Stimulated activated CD8-positive, alpha-beta memory T cell treated with anti-CD3 and anti-CD28 coated beads, Interleukin-15, amount 100 ng/mL, for 48 hours (primary cell): ENCODE measurements at regions not wholly inside any gene's neighbourhood (a gene's known extent, or its start where the extent isn't known, plus 50 kb on each side); places are given as distances from the start of the nearest gene placed in this dataset.

ENCODE experiments used
- DNase-seq, 2 donors: peaks; one replicate each; pipeline ENCODE4 v3.0.0-alpha.2; 2020; ENCODE audit warnings: low read depth in 2 of 2

DNA sequence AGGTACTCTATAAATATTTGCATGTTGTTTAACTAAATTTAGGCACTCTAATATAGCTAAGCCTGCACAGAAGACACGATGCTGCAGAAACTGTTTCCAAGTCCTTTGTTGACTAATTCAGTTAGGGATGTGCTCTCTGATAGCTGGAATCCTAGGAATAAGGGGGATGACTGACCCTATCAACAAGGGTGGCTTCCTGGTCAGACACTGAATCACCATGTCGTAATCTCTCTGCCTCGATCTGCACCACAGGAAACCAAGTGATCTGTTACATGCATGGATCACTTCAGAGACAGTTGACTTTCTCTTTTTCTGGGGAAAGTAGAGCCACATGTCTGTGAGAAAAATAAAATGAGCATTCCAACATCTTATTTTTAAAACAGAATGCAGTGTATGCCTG lies 169.1 kb downstream of the GUCY2F start:
- no peak for DNase-seq

DNA sequence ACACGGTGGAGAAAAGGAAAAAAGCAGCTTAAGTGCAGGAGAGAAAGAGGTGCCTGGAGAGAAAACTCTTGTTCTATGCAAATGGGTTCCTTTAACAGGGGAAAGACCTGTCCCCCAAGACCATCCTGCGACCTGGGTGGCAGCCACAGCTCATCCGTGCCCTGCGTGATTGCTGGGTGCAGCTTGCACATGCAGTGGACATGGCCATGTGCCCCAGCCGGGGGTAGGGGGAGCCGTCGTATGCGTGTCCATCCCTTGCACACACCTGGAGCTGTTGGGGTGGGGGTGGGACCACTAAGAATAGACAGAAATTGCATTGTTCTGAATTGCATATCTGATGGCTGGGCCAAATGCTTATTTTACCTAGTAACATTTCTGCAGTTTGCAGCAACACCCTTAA lies 171.9 kb downstream of the GUCY2F start:
- DNase-seq = no peak

DNA sequence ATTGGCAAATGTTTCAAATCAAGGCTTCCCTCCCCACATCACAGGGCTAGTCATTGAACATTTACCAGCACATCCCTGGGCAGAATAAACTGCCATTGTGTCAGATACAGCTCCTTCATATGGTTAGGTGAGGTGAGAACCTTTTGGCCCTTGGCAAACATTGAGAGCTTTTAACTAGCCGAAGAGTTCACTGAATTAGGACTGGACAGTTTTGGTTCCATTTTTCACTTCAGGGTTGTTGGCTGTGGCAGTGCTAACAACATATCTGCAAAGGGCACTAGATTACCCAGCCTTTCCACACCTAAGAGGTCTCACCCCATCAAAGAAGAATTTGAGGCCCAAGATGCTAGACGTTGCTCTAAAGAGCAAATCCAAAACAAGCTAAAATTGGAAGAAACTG lies 180.7 kb downstream of the GUCY2F start:
- DNase-seq = no peak

DNA sequence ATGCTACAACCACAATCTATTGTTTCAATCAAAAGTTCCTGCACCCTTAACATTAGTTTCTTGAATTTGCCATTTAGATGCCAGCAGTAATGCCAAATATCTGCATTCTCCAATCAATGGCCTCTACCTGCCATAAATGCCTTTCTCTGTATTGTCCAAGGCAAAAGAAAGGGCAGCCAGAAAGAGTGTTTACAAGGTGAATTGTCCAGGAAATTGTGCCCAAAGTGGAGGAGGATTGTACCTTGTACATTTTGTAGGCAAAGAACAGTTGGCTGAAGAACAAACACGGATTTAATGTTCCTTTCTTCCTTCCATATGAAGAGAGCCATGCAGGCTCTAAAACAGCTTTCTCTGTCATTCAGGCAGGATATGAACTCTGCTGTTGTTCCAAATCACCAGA lies 181.5 kb downstream of the GUCY2F start:
- DNase-seq = no peak

DNA sequence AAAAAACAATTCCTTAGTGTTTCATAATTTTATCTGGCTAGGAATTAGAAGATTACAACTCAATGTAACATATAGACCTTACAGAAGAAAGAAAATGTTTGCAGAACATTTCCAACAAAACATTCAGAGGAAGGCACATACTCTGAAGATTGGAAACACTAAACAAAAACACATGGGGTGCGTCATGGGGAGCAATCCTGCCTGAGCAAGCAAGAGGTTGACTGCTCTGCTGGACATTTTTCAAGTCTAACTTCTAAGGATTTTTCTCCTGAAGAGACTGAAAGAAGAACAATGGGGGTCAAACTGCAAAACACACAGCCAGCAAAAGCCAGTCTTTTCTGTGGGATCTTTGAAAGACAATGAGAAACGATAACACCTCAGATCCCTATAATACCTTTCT lies 182.8 kb downstream of the GUCY2F start:
- no peak for DNase-seq

DNA sequence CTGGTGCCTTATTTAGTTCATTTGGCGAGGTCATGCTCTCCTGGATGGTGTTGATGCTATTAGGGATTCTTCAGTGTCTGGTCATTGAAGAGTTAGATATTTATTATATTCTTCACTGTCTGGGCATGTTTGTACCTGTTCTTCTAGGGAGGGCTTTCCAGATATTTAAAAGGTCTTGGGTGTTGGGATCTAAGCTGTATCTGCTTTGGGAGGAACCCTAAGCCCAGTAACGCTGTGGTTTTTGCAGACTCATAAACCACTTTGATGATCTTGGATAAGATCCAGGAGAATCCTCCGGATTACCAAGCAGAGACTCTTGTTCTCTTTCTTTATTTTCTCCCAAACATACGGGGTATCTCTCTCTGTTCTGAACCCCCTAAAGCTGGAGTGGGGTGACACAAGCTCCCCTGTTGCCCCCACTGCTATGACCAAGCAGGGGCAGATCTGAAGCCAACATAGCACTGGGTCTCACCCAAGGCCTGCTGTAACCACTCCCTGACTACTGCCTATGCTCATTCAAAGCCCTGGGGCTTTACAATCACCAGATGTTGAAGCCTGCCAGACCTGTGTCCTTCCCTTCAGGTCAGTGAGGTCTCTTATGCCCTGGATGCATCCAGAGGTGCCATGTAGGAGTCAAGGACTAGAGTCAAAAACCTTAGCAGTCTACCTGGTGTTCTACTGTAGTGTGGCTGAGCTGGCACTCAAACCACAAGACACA lies 187.6 kb downstream of the GUCY2F start:
- no peak for DNase-seq

DNA sequence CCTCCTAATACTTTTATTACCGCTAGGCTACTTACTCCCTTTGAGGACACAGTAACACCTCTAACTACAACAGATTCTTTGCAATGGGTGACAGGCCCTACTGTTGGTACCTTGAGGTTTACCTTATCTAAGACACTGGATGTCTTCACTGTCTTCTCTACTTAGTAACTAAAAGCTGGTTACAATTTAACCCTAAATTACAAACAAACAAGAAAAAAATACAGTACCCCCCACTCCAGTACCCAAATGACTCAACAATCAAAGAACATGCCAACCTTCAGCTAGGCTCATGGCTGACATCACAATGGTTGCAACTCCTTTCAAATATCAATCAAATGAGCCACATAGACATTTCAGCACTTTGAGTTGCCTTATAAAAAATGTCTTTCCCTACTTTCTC lies 198.0 kb downstream of the GUCY2F start:
- no peak for DNase-seq

DNA sequence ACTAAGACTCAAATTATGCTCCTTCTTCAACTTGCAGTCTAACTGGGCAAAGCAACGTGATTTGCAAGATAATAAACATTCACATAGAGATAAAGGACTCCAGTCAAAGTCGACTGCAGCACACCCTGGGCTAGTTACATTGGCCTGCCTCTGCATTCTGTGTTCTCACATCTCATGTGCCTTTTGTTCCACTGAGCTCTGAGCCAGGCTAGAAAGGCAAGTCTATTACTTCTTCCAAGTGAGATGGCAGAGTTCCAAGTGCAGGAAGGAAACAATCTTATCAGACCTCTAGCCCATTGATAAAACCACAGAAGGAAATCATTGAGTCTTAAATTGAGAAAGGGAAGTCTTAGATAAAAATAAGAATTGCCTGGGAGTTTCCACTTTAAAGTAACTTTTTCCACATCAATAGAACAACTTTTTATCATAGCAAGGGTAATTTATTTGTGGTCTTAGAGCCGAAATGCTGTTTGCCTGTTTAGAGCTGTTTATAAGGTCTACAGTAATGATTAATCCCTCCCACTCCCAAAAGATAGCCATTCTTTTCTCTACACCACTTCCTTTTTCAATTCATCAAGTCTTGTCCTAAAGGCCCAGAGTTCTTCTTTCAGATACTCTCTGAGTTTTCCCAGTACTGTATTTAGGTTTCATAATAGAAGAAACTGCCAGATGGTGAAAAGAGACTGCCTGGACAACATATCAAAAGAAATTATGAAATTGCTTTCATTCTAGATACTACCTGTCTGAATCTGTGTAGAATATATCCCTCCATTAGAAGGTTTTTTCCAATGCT lies 200.2 kb downstream of the GUCY2F start:
- no peak for DNase-seq

DNA sequence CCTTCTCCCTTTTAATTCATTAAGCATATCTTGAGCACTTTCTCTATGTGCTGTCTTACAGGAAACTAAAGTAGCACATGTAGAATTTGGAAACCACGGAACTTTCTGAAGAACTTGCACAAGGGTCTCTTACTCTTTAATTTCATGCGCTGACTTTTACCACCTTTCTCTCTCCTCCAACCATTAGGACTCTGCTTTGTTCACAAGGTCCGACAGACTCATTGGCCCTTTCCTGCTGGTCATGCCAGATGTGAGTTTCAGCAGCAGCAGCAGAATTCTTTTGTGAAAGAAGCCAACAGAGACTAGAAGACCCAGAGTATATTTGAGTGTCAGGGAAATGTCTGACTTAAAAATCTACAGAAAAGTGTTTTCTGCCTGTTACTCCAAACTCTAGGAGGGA lies 207.1 kb downstream of the GUCY2F start:
- no peak for DNase-seq

DNA sequence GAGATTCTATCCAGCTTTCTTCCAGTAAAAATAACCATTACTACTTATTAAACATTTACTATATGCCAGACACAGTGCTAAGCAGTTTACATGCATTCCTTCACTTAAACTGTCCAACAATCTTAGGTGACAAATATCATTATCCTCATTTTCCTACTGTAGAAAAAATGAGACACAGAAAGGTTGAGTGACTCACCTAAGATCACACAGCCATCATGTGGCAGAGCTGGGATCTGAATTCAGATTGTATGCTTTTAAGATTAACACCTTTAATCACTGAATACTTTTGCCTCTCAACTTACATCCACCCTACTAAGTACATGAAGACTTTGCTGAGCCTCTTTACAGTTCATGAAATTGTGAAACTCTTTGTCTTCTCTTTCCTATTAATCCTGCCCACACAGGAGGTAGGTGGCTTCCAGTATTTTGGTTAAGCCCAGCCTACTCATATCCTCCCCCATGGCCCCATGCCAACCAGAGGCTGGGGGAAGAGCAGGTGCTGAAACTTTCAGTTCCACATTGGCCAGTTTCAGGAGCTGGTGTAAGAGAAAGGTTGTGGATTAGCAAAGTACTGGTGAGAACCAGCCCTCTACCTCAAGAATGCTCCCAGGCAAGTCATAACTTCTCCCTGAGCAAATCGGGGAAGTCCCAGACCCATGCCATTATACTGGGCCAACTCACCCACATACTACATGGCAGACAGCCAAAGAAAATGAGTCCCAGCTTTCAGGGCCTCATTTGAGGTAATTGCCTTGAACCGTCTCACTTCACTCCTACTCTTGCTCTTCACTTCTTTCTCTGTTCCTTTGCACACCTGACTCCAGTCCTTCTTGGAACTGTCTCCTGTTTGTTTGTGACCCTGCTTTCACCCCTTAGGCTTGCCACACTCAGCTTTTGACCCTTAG lies 211.1 kb downstream of the GUCY2F start:
- peak; percentile 28 to 33 for DNase-seq

DNA sequence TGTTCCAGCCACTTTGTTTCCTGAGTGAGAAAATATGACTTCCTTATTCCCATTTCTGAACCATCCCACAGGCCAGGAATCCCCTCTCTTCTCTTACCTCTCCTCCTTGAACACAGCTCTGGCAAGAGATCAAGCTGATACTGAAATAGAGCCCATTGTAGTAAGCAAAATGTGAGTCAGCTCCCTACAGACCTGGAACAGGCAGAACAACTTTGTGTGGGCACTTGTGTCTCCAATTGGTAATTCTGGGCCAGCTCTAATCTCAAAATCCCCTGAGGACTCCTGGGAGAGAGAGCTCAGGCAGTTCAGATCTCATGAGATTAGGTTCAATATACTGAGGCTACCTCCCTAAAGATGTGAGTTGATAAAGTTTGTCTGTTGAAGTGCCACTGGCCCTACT lies 213.5 kb downstream of the GUCY2F start:
- no peak for DNase-seq

DNA sequence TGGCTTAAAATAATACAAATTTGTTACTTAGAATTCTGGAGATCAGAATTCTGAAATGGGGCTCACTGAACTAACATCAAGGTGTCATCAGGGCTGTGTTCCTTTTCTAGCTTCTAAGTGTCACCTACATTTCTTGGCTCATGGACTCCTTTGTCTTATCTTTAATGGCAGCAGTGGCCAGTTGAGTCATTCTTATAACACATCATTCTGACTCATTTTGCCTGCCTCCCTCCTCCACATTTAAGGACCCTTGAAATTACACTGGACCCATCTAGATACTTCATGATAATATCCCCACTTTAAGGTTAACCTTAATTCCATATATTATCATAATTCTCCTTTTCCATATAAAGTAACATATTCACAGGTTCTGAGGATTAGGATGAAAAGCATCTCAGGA lies 215.9 kb downstream of the GUCY2F start:
- DNase-seq = no peak

DNA sequence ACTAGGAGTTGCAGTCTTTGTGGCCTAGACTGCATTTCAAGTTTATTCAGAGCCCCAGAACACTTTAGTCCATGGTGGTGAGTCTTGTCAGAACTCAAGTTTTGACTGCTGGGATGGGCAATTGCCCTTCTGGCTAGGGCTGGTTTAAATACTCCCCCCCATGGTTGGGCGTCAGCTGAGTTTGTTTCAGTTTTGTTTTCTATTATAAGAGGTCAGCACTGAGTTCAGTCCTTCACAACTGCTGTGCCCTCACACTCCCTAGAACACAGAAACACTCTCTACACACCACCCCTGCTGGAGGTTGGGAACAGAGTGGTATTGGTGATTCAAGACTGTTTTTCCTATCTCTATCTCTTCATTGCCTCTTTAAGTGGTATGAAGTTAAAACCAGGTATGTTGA lies 217.0 kb downstream of the GUCY2F start:
- DNase-seq = no peak

DNA sequence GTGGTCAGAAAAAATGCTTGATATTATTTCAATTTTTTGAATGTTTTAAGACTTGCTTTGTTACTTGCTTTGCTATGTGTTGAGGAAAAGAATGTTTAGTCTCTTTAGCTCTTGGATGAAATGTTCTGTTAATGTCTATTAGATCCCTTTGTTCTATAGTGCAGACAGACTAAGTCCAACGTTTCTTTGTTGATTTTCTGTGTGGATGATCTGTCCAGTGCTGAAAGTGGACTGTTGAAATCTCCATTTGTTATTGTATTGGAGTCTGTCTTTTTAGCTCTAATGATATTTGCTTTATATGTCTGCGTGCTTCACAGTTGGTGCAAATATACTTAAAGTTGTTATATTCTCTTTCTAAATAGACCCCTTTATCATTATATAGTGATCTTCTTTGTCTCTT lies 220.6 kb downstream of the GUCY2F start:
- no peak for DNase-seq

DNA sequence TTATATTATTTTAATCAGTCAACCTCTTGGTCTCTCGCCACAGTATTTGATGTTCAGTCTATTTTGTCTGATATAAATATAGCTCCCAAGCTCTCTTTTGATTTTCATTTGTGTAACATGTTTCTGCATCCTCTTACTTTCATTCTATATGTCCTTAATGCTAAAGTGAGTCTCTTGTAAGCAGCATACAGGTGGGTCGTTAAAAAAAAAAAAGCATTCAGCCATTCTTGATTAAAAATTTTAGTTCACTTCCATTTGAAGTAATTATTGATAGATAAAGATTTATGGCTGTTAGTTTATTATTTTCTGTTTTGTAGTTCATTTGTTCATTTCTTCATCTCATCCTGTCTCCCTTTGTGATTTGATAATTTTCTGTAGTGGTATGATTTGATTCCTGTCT lies 229.1 kb downstream of the GUCY2F start:
- no peak for DNase-seq

DNA sequence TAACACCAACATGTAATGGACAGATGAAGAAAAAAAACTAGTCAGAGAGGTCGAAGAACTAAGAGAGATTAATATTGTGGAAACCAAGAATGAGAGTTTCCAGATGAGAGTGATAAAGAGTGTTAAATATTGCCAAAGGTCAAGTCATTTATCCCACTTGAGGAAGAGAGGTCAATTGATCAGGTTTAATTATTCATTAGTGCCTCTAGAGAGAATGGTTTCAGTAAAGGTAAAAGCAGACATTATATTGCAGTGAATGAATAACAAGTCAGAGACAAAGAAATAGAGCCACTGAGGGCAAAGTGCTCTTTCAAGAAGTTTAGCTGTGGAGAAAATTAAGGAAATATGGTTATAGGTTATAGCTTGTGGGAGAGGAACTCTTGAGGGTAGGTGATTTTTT lies 263.1 kb downstream of the GUCY2F start:
- DNase-seq = no peak

DNA sequence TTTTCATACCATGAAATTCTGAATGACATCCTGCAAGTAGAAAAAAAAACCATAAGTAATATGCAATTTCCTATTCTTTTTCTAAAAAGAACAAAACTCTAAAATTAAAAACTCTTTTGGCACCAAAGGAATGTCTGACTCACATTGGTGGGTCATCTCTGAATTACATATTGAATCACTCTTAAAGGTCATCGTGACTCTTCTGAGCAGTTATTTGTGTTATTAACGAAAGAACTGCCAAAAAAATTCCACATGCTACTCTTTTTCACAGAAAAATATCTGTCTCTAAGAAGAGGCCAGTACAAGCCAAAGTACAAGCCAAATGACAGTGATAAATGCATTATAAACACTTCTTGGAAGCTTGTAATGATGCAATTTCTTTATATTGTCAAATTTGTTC lies 282.2 kb downstream of the GUCY2F start:
- no peak for DNase-seq

DNA sequence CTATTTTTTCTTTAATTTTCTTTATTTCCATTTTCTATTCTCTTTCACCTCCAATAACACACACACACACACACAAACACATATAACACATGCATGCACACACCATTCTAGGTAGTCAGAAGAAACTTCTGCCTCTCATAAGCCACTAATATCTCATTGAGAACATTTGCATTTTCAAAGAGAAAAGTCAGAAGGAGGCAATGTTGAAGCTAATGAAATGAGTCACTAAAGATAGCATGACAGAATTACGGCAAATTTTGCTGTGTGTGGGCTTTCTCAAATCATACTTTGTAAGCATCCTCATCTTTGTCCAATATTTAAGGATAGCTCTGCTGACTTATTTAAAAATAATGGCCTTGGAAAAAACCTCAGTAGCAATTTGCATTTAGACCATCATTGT lies 291.3 kb downstream of the GUCY2F start:
- no peak for DNase-seq

DNA sequence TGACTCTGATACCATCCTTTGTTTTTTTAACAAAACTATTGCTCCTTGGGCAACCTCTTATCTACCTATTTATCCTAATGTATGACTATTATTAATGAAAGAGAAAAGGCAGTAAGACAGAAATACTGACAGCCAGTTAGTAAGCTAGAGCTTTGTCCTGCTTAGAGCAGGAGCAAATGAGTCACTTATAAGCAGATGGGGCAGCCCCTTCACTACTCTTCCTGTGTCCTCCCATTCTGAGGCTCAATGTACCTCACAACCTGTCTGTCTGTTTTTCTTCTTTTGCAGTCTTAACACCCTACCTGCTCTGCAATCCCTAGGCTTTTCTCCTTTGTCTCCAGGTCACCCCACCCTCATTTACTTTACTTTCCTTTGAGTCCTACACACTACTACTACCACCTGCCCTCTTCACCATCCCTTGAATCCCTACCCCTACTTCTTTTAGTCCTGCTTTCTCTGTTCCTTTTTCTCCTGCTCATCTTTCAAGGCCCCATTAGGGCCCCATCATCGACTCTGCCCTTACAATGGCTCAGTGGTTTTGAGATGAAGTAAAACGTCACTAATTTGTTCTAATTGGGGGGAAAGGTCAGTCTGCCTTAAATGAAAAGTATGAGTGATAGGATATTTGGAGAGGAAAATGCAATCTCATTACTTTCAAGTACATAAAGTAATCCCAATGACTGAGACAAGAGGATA lies 294.3 kb downstream of the GUCY2F start:
- DNase-seq = no peak

DNA sequence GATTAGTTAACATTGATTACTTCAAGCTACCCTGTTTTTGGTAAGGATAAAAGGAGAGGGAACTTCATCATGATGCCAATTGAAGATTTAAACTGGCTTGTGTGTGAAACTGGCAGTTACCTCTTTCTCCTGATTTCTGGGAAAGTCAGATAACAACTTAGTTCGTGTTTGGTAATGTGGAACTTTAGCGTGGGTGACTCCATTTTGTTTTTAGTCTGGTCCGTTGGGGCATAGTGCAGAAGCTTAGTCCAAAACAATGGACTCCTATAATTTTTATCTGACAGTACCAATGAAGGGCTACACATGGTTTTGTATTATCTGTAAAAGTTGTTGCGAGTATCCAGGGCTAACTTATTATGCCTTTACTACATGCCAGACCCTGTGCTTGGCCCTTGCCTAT lies 294.9 kb downstream of the GUCY2F start:
- no peak for DNase-seq

DNA sequence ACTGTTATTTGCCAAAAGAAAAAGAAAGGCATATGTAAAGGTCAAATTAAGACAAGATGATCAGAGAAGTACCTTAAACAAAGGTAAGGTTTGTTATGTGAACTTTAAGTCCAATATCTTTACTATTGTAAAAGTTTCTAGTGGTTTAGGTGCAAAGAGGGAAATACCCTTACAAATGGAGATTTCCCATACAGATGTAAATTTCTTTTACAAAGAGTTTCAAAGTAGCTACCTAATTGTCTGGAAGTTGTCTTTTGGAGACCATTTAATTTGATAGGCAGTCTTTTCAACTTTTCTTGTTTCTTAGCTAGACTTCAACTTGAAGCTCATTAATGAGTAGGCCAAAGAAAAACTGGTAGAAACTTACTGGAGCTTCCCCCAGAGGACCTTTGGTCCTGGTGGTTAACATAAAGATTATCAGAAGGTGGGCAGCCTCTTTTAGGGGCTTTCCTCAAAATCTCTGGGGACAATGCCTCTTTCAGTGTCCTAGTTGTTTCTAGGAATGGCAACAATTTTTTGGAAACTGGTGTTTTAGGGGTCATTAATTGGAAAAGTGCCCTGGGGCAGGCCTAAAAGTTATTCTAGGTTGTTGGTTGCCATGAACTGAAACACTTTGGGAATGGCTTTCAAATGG lies 297.3 kb downstream of the GUCY2F start:
- DNase-seq = no peak
